Endothelial cell (in vitro differentiated cells): ENCODE measurements at regions not wholly inside any gene's neighbourhood (a gene's known extent, or its start where the extent isn't known, plus 50 kb on each side); places are given as distances from the start of the nearest gene placed in this dataset.

ENCODE experiments used
- DNase-seq: peaks from one replicate; pipeline ENCODE4 v3.0.0; 2021; ENCODE audit warnings: low spot score
- H3K27ac Mint-ChIP-seq: one replicate; pipeline ENCODE4 v1.8.0; 2021; ENCODE audit warnings: mixed read lengths, inconsistent platforms; ENCODE audit not compliant: unreplicated experiment
- H3K27me3 Mint-ChIP-seq: one replicate; pipeline ENCODE4 v1.8.0; 2021; ENCODE audit warnings: mild to moderate bottlenecking, moderate library complexity, mixed read lengths, inconsistent platforms; ENCODE audit not compliant: unreplicated experiment
- H3K36me3 Mint-ChIP-seq: one replicate; pipeline ENCODE4 v1.8.0; 2021; ENCODE audit warnings: mild to moderate bottlenecking, low read depth, mixed read lengths, inconsistent platforms; ENCODE audit not compliant: unreplicated experiment
- H3K4me1 Mint-ChIP-seq: one replicate; pipeline ENCODE4 v1.8.0; 2021; ENCODE audit warnings: mild to moderate bottlenecking, mixed read lengths, inconsistent platforms; ENCODE audit not compliant: unreplicated experiment
- H3K4me3 Mint-ChIP-seq: one replicate; pipeline ENCODE4 v1.8.0; 2021; ENCODE audit warnings: mild to moderate bottlenecking, mixed read lengths, inconsistent platforms; ENCODE audit not compliant: unreplicated experiment
- H3K9me3 Mint-ChIP-seq: one replicate; pipeline ENCODE4 v1.8.0; 2021; ENCODE audit warnings: mixed read lengths, inconsistent platforms; ENCODE audit not compliant: unreplicated experiment
- TF ChIP-seq, protein P1 (sequence below): fragments of 200-600 bp; sonication (generic); IDR thresholded peaks from one replicate; pipeline ENCODE4 v1.5.0; 2021; ENCODE audit warnings: antibody characterized with exemption; ENCODE audit not compliant: unreplicated experiment

DNA sequence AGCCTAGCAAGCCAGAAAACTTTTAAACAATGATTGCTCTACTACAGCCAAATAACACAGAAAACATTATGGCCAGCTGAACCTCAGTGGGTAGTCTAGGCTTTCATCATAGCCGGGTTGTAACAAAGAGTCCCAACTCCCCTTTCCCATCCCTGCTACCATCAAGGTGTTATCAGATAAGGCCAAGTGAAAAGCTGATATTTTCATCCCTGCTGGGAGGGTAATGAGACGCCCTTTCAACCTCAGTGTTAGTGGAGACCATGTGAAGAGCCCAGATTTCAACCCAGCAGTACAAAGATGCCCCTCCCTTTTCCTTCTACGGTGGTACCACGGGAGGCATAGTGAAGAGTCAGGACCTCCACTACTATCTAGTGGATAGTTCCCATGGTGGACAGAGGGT is 433.7 kb downstream of the GPM6A start:
- Mint-ChIP-seq H3K27ac (no peak overlapping the region), H3K9me3 (no peaks in the 10 kb centered on the region), H3K36me3 (no peaks in the 10 kb centered on the region), H3K4me1 (no peaks in the 10 kb centered on the region), H3K27me3 (no peaks in the 10 kb centered on the region), H3K4me3 (no peak overlapping the region)
- TF ChIP-seq, protein P1, sequence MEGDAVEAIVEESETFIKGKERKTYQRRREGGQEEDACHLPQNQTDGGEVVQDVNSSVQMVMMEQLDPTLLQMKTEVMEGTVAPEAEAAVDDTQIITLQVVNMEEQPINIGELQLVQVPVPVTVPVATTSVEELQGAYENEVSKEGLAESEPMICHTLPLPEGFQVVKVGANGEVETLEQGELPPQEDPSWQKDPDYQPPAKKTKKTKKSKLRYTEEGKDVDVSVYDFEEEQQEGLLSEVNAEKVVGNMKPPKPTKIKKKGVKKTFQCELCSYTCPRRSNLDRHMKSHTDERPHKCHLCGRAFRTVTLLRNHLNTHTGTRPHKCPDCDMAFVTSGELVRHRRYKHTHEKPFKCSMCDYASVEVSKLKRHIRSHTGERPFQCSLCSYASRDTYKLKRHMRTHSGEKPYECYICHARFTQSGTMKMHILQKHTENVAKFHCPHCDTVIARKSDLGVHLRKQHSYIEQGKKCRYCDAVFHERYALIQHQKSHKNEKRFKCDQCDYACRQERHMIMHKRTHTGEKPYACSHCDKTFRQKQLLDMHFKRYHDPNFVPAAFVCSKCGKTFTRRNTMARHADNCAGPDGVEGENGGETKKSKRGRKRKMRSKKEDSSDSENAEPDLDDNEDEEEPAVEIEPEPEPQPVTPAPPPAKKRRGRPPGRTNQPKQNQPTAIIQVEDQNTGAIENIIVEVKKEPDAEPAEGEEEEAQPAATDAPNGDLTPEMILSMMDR, result no peak
- no peak for DNase-seq

DNA sequence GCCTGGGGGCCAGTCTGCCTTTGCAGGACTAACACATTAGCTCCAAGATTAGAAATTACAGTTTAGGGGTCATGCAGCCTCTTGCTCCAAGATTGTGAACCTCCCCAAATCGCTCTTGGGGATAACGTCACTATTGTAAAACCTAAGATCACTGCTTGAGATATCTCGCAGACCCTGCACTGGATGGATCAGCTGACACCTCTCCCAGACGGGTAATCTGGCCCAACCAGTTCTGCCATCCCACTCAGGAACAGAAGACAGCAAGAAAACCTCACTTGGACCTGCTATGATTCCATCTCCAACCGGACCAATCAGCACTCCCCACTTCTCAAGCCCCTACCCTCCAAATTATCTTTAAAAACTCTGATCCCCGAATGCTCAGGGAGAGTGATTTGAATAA is 431.2 kb downstream of the GPM6A start:
- no peak for DNase-seq

DNA sequence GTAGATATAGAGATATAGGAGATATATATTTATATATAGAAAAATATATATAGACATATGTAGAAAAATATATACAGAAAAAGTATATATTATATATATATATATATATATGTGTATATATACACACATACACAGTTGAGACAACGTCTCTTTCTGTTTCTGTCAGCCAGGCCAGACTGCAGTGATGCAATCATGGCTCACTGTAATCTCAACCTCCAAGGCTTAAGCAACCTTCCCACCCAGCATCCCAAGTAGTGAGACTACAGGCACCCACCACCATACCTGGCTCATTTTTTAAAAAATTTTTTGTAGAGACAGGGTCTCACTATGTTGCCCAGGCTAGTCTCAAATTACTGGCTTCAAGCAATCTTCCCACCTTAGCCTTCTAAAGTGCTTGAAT is 426.3 kb downstream of the GPM6A start:
- H3K4me3 Mint-ChIP-seq, result no peak overlapping the region
- DNase-seq, result no peak
- no peaks in the 10 kb centered on the region for H3K9me3 Mint-ChIP-seq
- TF ChIP-seq, protein P1, result no peak
- H3K4me1 Mint-ChIP-seq, result no peaks in the 10 kb centered on the region
- H3K27ac Mint-ChIP-seq, result no peak overlapping the region
- H3K36me3 Mint-ChIP-seq, result no peaks in the 10 kb centered on the region
- peaks cover 1% of the 10 kb centered on the region for H3K27me3 Mint-ChIP-seq

More for the DNA sequence above, 431.2 kb downstream of the GPM6A start:
- no peaks in the 10 kb centered on the region for H3K4me1 Mint-ChIP-seq
- no peaks in the 10 kb centered on the region for H3K9me3 Mint-ChIP-seq
- TF ChIP-seq, protein P1, result no peak
- no peak overlapping the region for H3K4me3 Mint-ChIP-seq
- H3K27me3 Mint-ChIP-seq, result no peaks in the 10 kb centered on the region
- H3K36me3 Mint-ChIP-seq, result no peaks in the 10 kb centered on the region
- no peak overlapping the region for H3K27ac Mint-ChIP-seq

DNA sequence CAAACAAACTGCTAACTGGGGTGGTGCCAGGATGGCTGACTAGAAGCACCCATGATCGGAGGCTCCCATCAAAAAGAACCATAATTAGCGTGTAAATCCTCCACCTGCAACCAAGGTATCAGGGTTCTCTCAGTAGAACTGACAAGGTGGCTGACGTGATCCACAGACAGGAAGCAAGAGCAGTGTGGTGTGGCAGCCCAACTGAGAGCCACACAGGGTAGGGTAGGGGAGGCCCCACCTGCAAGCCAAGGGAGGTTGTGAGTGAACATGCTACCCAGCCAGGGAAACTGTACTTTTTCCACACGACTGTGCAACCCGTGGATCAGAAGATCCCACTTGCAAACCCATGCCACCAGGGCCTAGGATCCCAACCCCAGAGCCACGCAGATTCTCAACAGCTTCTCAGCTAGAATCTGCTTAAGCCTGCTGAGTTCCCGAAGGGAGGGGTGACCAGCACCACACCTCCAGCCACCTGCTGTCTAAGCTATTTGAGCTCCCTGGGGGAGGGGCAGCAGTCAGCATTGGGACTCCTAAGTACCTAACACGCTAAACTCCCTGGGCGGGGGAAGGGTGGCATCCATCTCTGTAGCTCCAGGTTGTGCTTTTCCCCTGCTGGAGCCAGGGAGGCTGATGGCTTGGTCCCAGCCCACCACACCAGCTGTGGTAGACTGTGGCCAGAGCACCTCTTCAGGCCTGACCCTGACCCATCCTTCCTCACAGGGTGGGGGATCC is 425.1 kb downstream of the GPM6A start:
- no peaks in the 10 kb centered on the region for H3K9me3 Mint-ChIP-seq
- no peaks in the 10 kb centered on the region for H3K4me1 Mint-ChIP-seq
- TF ChIP-seq, protein P1, result no peak
- no peak overlapping the region for H3K27ac Mint-ChIP-seq
- H3K36me3 Mint-ChIP-seq, result no peaks in the 10 kb centered on the region
- DNase-seq, result no peak
- no peak overlapping the region for H3K4me3 Mint-ChIP-seq
- peaks cover 1% of the 10 kb centered on the region for H3K27me3 Mint-ChIP-seq

DNA sequence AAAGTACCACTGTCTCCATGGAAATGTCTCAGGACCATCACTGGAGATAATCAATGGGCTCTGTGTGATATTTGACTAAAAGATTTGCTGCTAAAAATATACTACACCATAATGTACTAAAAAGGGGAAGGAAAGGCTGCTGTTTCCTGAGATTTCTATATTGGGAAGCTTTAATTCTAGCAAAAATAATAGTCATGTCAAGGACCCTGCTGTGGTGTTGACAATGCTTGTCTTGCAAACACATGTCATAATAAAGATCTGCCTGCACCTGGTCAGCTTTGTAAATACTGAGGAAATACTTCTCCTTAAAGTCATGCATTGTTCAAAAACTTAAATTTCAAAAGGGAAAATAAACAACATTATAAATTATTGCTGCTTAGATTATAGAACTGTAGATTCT is 417.9 kb downstream of the GPM6A start:
- Mint-ChIP-seq H3K4me3 (no peak overlapping the region), H3K4me1 (no peaks in the 10 kb centered on the region), H3K9me3 (no peaks in the 10 kb centered on the region), H3K27me3 (no peaks in the 10 kb centered on the region), H3K36me3 (no peaks in the 10 kb centered on the region), H3K27ac (no peak overlapping the region)
- DNase-seq, result no peak
- TF ChIP-seq, protein P1, result no peak
